NCI-H2029 treated with DMSO at 0.1 percent for 48 hours (cell line): ENCODE measurements at regions not wholly inside any gene's neighbourhood (a gene's known extent, or its start where the extent isn't known, plus 50 kb on each side); places are given as distances from the start of the nearest gene placed in this dataset.

ENCODE experiments used
- DNase-seq: peaks from one replicate; lab custom pipeline; 2025; lab: John Stamatoyannopoulos, UW

DNA sequence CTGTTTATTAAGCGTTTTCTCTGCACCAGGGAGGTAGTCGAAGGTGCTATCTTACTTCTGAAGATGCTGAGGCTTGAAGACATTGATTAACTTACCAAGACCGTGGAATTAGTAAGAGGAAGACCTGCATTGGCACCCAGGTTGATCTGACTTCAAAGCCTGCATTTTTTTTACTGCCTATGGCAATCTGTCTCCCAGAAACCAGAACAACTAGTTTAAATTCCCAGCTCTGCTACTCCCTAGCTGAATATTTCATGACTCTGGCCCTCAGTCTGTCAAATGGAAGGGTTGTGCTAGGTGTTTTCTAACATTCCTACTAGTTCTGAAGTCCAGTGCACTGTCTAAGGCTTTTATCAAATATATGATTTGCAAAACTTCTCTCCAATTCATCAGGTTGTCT, 52.0 kb upstream of the GRAMD1B start:
- no peak for DNase-seq

GRCh38 chr11:123377355-123377754, 52.7 kb upstream of the GRAMD1B start:
- no peak for DNase-seq

DNA sequence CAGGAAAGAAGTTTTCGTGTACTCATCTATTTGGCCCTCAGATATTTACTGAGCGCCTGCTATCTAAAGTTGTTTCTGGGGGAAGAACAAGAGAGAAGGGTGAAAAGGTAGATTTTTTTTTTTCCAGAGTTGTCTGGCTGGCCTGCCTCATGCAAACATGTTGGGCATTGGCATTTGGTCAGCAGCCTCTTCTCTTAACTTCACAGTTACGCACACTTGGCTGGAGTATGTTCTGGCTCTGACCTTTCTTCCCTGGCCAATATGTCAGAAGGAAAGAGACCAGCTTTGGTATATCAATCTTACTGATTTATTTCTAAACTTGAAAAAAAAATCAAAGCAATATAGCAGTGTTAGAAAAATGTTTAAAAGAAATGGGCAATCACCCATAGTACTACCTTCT, 54.2 kb upstream of the GRAMD1B start:
- DNase-seq = no peak

GRCh38 chr11:123374622-123374968, 55.5 kb upstream of the GRAMD1B start:
- no peak for DNase-seq

DNA sequence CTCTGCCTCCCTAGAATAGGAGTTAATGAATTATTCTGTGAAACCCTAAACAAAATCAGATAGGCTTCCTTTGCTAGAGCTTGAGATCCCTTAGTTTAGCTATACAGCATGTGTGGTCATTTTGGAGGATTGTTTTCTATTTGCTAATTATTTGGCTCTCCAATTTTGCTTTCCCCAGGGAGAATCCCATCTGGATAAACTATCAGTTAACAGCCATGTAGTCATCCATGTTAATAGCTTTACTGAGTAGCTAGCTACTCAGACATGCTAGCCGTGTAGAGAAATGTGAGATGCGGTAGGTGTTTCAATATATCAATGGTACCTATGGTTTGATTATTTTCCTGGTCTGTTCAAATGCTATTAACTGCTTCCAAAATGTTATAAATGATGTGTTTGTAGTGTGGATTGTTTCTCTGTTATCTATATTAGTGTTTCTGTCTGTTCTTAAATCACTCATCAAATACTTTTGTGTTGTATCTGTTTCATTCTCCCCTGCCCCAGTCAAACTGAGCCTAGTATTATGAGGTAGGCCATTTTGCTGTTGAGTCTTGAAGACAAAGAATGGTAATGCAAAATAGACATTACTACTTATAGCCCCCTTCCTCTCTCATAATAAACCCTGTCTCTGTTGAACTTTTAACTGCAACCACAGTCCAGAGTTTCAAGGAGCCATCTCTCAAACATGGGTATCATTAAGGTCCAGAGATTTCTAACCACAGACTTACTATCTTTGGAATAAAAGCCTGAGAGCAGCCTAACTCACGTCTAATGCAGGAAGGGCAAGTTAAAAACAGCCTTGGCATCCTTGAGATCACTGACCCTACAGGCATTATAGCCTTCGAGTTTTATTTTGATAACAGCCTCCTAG, 56.1 kb upstream of the GRAMD1B start:
- DNase-seq = no peak

- DNase-seq = no peak
These were observed 58.4 kb upstream of the GRAMD1B start for GRCh38 chr11:123371506-123372297.

GRCh38 chr11:123366924-123367323, 63.1 kb upstream of the GRAMD1B start:
- DNase-seq = no peak

DNA sequence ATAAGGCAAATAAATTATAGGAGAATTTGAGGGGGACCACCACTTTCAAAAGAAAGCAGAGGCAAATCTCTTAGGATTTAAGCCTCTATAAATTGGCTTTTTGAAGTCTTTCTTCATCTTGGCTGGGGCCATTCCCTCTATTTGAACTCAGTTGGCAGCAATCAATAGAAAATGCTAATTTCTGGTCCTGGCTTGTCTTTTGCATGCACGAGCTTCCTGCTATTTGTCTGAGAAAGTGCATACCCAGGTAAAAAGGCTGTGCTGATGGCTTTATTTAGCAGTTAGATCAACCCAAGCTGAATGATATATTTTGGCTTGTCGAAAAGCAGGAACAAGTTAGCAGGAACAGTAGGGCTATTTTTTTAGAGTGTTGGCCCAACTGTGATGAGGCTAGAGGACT, 64.1 kb upstream of the GRAMD1B start:
- DNase-seq = no peak

DNA sequence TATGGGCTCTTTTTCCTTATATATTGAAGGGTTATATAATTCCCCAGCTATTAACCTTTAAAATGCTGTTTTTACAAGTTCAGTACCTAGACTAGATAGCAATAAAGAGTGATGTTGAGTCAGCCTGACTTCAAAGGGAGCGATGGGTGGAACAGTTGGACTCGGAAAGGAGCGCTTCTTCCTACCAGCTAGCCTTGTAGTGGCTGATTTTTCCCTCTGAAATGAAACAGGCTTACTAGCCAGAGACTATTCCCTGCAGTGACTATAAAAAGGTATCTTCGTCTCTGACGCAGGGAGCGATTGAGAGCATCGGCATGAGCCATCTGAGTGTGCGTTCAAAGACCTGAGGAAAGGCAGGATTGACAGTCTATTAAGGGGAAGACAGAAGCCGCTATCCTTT, 66.0 kb upstream of the GRAMD1B start:
- no peak for DNase-seq

DNA sequence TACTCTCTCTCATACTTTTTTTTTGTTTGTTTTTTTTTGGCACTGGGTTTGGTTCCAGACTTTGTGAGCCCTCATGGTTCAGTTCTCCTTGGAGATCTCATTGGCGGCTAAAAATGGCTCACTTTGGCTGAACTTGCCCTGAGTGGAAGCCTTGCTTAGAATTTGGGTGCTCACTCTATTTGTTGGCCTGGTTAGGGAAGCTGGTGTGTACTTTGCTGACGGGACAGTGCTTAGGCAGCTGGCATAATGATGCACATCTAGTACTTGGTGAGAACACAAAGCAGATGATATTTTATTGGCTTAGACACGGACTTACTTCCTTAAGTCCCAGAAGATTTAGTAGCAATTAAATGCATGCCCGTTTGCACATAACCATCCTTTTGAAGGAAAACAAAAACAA, 66.5 kb upstream of the GRAMD1B start:
- no peak for DNase-seq

DNA sequence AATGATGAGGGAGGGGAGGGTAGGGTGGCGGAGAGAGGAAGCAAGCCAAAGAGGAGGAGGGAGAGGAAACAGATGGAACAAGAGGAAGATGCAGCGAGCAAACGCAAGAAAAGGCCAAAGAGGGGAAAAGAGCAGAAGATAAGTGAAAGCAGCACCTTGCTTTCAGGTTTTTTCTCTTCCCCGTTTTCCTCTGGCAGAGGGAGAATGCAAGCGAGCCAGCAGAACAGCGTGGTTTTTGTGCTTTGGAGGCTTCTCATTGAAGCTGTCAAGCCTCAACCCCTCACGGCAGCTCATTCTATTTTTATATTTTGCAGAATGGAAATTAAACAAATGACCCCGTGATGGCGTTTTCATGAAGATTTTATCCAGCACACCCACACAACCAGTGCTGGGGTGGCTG, 67.1 kb upstream of the GRAMD1B start:
- no peak for DNase-seq

- no peak for DNase-seq
These were observed 67.9 kb upstream of the GRAMD1B start for GRCh38 chr11:123362186-123362585.

- DNase-seq = no peak
These were observed 69.0 kb upstream of the GRAMD1B start for GRCh38 chr11:123361110-123361509.

- no peak for DNase-seq
These were observed 69.7 kb upstream of the GRAMD1B start for GRCh38 chr11:123360267-123360936.

- peak; percentile 69 for DNase-seq
These were observed 71.9 kb upstream of the GRAMD1B start for GRCh38 chr11:123357990-123358827.

DNA sequence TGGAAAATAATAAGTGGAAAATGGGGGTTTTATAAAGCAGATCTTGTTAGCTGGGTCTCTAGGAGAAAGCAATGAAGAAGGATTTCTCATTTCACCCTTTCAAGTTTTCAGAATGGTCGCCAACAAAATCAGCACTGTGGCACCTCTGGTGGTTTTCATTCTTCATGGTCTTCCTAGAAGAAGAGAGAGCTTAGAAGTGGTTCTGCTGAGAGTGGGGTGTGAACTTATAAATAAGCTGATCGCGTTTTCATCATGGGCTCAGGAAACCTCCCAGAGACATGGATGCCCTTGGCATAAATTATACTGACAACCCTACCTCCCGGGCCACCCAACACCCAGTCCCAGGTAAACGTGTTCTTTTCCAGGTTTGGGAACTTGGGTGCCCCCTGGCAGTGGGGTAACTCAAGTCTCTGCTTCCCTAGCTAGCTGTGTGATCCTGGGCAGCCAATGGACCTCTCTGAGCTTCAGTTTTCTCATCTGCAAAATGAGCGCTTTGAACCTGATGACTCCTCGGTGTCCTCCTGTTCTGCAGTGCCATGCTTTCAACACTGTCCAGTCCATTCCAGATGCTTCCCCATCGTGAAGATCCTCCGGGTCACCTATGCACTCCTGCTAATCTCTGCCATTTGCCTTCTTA, 72.6 kb upstream of the GRAMD1B start:
- no peak for DNase-seq

GRCh38 chr11:123356539-123356938, 73.5 kb upstream of the GRAMD1B start:
- DNase-seq = no peak

DNA sequence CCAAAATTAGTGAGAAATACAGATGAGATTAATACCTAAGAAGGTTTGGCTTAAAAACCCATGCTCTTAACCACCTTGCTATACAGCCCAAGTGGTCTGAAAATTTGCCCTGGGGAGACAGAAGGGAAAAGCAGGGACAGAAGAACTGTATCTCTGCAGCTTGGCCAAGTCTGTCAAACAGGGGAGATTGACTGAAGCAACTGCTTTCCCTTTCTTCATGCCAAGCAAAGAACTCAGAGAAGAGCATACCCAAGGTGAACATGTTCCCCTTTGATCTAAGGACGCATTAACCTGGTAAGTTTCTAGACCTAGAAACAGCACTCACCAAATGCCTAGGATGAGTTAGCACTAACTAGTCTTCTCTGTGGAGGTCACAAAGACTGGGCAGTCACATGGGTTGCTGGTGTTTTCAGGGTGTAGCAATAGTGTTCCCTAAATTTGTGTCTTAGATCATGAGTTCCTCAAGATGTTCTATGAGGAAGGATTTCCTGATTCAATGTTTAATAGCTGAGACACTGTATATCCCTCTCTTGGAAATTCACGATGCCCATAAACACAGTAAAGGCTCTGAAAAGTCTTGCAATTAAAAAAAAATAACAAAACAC, 75.6 kb upstream of the GRAMD1B start:
- DNase-seq = no peak

DNA sequence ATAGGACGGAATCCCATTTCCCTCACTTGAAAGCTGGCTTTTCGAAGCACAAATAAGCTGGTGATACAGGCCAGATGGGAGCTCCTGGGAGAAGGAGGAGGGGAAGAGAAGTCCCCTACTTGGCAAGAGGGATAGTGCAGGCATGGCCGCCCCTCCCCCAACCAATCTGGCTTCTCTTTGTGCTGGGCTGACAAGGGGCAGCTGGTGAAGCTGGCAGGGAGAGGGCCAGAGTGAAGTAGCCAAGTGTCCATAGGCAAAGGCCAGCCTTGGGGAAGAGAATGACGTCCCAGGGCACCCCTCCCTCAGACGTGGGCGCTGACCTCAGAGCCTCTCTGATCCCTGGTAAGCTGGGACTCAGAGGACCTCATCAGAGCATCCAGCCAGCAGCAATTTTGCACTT, 78.7 kb upstream of the GRAMD1B start:
- DNase-seq = peak; percentile 25

GRCh38 chr11:123349382-123349781, 80.7 kb upstream of the GRAMD1B start:
- no peak for DNase-seq

DNA sequence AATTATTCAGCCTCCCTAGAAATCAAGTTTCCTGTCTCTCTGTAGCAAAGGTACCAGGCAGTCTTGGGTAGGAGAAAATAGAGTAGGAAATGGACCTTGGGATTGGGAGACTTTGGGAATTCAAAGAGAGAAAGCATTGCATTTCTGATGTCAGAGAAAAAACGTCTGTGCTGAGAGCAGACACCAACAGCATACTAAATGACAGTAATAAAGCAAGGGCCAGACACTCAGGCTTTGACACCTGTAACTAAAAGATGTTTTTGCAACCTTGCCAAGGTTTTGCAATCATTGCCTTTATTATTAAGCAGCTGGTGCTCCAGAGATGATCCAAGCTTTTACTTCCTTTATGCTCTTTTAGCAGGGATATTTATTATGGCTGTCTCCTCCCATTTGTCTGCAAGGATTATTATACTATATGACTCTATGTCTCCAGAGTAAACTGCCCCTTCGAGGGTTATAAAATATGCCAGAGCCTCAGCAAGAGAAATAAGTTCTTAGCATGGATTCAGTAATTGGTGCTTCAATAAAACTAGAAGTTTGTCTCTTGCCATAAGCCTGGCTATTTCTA, 85.2 kb upstream of the GRAMD1B start:
- DNase-seq = peak; percentile 69
